Lung (tissue), 11 donors: ENCODE measurements at regions not wholly inside any gene's neighbourhood (a gene's known extent, or its start where the extent isn't known, plus 50 kb on each side); places are given as distances from the start of the nearest gene placed in this dataset.

Source experiments
- ATAC-seq: fragments of 200-7000 bp; cut with Tn5 transposase; one replicate; pipeline ENCODE4 v1.9.1; 2020; ENCODE audit warnings: moderate number of reproducible peaks; ENCODE audit not compliant: insufficient read depth, low FRiP score
- DNase-seq, 3 donors: peaks; one replicate each; pipeline ENCODE4 v3.0.0-alpha.2; 2013 to 2017
- H3K27ac ChIP-seq, 2 donors: one replicate each; pipeline ENCODE4 v1.5.1; 2013; ENCODE audit warnings: mild to moderate bottlenecking in 2 of 2, moderate library complexity in 2 of 2, control low read depth in 1 of 2, inconsistent platforms in 1 of 2, low read depth in 1 of 2, low read length in 1 of 2
- H3K27me3 ChIP-seq, 3 donors: one replicate each; pipeline ENCODE4 v1.5.1; 2013; ENCODE audit warnings: low read length in 2 of 3; ENCODE audit not compliant: control insufficient read depth in 3 of 3, insufficient read depth in 3 of 3
- H3K36me3 ChIP-seq, 4 donors: one replicate each; pipeline ENCODE4 v1.5.1; 2013; ENCODE audit warnings: low read length in 4 of 4, mild to moderate bottlenecking in 1 of 4, moderate library complexity in 1 of 4; ENCODE audit not compliant: control insufficient read depth in 4 of 4, insufficient read depth in 4 of 4
- H3K4me1 ChIP-seq, 5 donors: one replicate each; pipeline ENCODE4 v1.5.1; 2013; ENCODE audit warnings: low read length in 5 of 5, mild to moderate bottlenecking in 2 of 5, moderate library complexity in 1 of 5; ENCODE audit not compliant: control insufficient read depth in 5 of 5, insufficient read depth in 5 of 5
- H3K4me3 ChIP-seq: one replicate; pipeline ENCODE4 v1.5.1; 2013; ENCODE audit warnings: mild to moderate bottlenecking, control low read depth, moderate library complexity
- H3K9ac ChIP-seq, 2 donors: one replicate each; pipeline ENCODE4 v1.5.1; 2013; ENCODE audit warnings: low read length in 2 of 2, control low read depth in 1 of 2; ENCODE audit not compliant: insufficient read depth in 1 of 2
- H3K9me3 ChIP-seq, 4 donors: one replicate each; pipeline ENCODE4 v1.5.1; 2013; ENCODE audit warnings: low read length in 3 of 4, mild to moderate bottlenecking in 1 of 4, moderate library complexity in 1 of 4; ENCODE audit not compliant: control insufficient read depth in 4 of 4, insufficient read depth in 3 of 4
- WGBS, 2 donors: extraction: QIAGEN DNeasy Blood & Tissue Kit; methylation state at CpG; one replicate each; pipeline ENCODE4 v1.1.7; 2013; 5-methylcytosine and 5-hydroxymethylcytosine counted together
- TF ChIP-seq, protein P1 (sequence below): IDR thresholded peaks from 2 replicates; pipeline ENCODE4 v1.5.1; 2012; ENCODE audit warnings: mild to moderate bottlenecking; ENCODE audit errors: control extremely low read depth, extremely low read depth
- donor health status: control.
- donor health status: control.
- donor health status: Bipolar disorder and iron deficiency.
- donor health status: healthy.
- donor health status: DM: yes; HTN: yes; CAD: no.

DNA sequence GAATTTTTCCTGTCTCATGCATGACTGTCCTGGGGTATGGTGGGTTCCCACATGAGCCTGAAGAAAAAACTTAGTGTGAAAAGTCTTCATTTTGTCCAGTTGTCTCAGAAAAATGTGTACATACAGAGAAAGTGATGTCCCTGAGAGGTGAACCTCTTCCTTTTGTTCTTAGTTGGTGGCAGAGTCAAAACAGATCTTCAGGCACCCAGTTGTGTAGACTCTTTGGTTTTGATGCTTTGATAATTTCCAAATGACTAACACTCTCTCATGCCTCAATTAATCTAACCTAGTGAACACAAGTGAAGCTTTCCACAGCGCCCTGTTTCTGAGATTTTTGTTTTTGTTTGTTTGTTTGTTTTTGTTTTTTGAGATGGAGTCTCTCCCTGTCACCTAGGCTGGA lies 273.5 kb downstream of the PIK3C3 start:
- H3K27ac ChIP-seq, result no peak overlapping the region
- no peaks in the 10 kb centered on the region for H3K4me1 ChIP-seq
- TF ChIP-seq, protein P1, sequence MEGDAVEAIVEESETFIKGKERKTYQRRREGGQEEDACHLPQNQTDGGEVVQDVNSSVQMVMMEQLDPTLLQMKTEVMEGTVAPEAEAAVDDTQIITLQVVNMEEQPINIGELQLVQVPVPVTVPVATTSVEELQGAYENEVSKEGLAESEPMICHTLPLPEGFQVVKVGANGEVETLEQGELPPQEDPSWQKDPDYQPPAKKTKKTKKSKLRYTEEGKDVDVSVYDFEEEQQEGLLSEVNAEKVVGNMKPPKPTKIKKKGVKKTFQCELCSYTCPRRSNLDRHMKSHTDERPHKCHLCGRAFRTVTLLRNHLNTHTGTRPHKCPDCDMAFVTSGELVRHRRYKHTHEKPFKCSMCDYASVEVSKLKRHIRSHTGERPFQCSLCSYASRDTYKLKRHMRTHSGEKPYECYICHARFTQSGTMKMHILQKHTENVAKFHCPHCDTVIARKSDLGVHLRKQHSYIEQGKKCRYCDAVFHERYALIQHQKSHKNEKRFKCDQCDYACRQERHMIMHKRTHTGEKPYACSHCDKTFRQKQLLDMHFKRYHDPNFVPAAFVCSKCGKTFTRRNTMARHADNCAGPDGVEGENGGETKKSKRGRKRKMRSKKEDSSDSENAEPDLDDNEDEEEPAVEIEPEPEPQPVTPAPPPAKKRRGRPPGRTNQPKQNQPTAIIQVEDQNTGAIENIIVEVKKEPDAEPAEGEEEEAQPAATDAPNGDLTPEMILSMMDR, result no peak
- H3K27me3 ChIP-seq, result no peaks in the 10 kb centered on the region
- no peaks in the 10 kb centered on the region for H3K9me3 ChIP-seq
- H3K9ac ChIP-seq, result no peak overlapping the region
- ATAC-seq (no peak), DNase-seq (no peak)
- no peaks in the 10 kb centered on the region for H3K36me3 ChIP-seq
- H3K4me3 ChIP-seq, result no peak overlapping the region
- WGBS, 2 donors, result 73 to 86% methylated on average over 1 of the region's 1 CpG

DNA sequence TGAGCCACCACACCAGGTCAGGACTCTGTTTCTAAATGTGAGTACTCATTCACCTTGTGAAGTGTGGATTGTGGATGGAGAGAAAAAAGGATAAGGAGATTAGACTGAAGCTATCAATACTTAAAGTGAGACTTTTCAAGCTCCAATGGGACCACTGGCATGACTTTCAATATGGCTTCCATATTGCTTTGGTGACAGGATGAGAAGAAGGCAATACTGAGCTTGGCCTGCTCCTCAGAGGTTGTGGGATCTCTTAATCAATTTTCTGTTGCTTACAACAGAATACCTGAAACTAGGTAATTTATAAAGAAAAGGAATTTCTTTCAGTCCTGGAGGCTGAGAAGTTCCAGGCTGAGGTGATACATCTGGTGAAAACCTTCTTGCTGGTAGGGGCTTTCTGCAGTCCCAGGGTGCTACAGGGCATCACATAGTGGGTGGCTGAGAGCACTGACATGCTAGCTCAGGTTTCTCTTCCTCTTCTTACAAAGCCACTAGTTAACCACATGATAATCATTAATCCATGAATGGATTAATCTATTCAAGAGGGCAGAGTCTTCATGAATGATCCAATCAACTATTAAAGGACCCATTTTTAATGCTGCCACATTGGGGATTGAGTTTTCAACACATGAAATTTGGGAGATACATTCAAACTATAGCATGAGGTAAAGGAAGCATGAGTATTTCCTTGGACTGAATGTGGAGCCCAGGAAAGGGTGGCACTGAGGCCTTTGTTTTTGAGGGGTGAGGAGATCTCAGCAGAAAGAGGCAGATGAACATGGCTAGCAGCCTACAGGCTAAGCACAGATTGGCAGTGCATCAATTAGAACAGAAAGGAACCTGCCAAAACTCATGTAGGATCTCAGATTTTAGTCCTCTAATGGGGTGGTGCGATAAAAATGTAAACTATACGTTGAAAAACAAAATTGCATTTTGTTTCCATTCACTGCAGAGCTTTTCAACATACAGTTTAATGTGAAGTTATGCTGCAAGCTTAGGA lies 274.5 kb downstream of the PIK3C3 start:
- ATAC-seq, result no peak

GRCh38 chr18:42230636-42231035 lies 275.6 kb downstream of the PIK3C3 start:
- H3K9ac ChIP-seq, result no peak overlapping the region
- H3K4me1 ChIP-seq, result no peaks in the 10 kb centered on the region
- TF ChIP-seq, protein P1, result no peak
- whole genome bisulfite sequencing, 2 donors, result 39 to 58% methylated on average over 2 of the region's 2 CpGs
- H3K27me3 ChIP-seq, result no peaks in the 10 kb centered on the region
- DNase-seq, result no peak
- no peaks in the 10 kb centered on the region for H3K9me3 ChIP-seq
- ATAC-seq, result no peak
- no peak overlapping the region for H3K27ac ChIP-seq
- no peak overlapping the region for H3K4me3 ChIP-seq
- no peaks in the 10 kb centered on the region for H3K36me3 ChIP-seq

More for the DNA sequence above, 274.5 kb downstream of the PIK3C3 start:
- TF ChIP-seq, protein P1, result no peak
- no peak overlapping the region for H3K27ac ChIP-seq
- no peaks in the 10 kb centered on the region for H3K9me3 ChIP-seq
- H3K9ac ChIP-seq, result no peak overlapping the region
- H3K36me3 ChIP-seq, result no peaks in the 10 kb centered on the region
- no peaks in the 10 kb centered on the region for H3K4me1 ChIP-seq
- no peak overlapping the region for H3K4me3 ChIP-seq
- H3K27me3 ChIP-seq, result no peaks in the 10 kb centered on the region
- 88 to 90% methylated on average over 2 of the region's 2 CpGs for WGBS, 2 donors
- DNase-seq, result no peak
